ENCODE measurements at regions not wholly inside any gene's neighbourhood (a gene's known extent, or its start where the extent isn't known, plus 50 kb on each side); places are given as distances from the start of the nearest gene placed in this dataset.

DNA sequence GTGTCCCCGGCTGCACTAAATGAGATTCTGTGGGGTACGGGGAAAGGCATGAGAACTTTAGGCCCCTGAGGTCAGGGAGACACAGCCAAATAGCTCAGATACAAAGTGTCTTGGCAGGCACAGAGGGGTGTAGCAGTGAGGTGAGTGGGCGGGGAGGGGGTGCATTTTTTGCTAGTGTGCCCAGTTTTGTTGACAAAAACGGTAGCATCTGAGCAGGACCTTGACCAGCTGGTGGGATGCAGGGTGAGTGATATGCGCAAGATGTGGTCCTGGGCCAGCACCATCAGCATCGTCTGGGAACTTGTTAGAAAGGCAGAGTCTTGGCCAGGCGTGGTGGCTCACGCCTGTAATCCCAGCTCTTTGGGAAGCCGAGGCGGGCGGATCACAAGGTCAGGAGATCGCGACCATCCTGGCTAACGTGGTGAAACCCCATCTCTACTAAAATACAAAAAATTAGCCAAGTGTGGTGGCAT is 127.3 kb upstream of the LGALSL start:
- no peak overlapping the region for H3K4me3 ChIP-seq
- no peaks in the 10 kb centered on the region for H3K36me3 ChIP-seq (ENCODE audit: insufficient read depth, low read length)
- no peak overlapping the region for H3K27ac ChIP-seq

DNA sequence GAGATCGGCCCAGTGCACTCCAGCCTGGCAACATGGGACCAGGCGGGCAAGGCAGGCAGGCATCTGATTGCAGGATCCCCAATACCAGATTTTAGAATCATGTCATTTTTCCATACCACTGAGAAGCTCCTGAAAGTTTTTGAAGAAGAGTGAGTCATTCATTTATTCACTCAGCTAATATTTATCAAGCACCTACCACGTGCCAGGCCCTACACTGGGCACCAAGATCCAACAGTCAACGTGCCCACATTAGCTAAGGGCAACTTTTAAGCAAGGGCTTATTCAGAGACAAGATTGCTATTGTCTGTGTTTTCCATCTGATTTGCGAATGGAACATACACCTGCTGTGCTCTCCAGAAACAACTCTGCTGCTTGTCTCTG is 126.8 kb upstream of the LGALSL start:
- Histone ChIP-seq H3K27ac (no peak overlapping the region), H3K9me3 (ENCODE audit: low read depth, low read length) (no peaks in the 10 kb centered on the region), H3K36me3 (ENCODE audit: insufficient read depth, low read length) (no peaks in the 10 kb centered on the region), H3K4me3 (no peak overlapping the region), H3K9ac (ENCODE audit: insufficient read length) (no peak overlapping the region)
- DNase-seq (ENCODE audit: low read depth, low spot score) = no peak
- TF ChIP-seq EZH2 (IDR thresholded peaks at IDR 0.05) (no peak), POLR2AphosphoS5 (IDR thresholded peaks at IDR 0.05; ENCODE audit: borderline replicate concordance, low read depth, low read length) (no peak), FOXP2 (optimal IDR thresholded peaks at IDR 0.05; ENCODE audit: control extremely low read depth, extremely low read length, insufficient read depth) (no peak)

More for the DNA sequence above, 127.3 kb upstream of the LGALSL start:
- no peak for DNase-seq (ENCODE audit: low read depth, low spot score)
- TF ChIP-seq EZH2 (IDR thresholded peaks at IDR 0.05) (no peak), FOXP2 (optimal IDR thresholded peaks at IDR 0.05; ENCODE audit: control extremely low read depth, extremely low read length, insufficient read depth) (no peak), POLR2AphosphoS5 (IDR thresholded peaks at IDR 0.05; ENCODE audit: borderline replicate concordance, low read depth, low read length) (no peak)
- H3K9ac ChIP-seq (ENCODE audit: insufficient read length) = no peak overlapping the region
- no peaks in the 10 kb centered on the region for H3K9me3 ChIP-seq (ENCODE audit: low read depth, low read length)

DNA sequence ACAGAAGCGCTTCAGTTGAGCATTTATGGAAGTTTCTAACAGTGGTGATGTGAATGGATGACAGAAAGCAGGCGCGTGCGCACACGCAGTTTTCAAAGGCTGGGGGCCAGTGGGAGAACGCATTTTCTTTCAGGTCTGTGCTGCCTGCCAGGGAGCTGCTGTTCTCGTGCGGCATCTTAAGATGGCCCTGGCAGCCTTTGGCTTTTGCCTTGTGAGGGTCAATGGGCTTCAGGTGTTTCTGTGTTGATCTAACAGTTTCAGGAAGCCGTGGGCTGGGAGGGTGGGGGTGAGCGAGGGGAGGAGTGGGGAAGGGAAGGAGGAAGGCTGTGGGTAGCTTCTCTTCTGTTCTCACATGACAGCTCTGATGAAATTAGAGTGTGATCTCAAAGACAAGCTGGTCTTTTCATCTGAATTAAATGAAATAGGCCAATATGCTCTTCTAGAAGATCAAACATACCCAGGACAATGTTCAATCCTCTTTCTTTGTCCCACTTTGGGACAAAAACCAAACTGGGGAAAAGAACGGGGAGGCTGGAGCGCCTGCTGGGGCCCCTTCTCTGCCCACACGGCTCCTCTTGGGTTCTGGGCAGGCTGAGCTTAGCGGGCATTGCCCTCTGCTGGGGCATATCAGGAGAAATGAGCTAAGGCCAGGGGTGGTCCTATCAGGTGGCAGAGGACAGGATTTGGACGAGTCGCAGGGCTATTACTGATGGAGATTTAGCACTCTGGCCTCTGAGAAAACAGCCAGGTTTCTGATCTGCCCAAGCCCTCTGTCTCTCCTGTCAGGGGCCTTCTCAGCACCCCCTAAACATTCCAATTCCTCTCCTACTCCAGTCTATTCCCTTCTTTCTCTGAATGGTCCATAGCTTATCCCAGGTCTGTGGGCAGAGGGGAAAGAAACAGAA is 126.2 kb upstream of the LGALSL start:
- Histone ChIP-seq H3K9me3 (ENCODE audit: low read depth, low read length) (no peaks in the 10 kb centered on the region), H3K4me3 (no peak overlapping the region), H3K9ac (ENCODE audit: insufficient read length) (no peak overlapping the region), H3K27ac (no peak overlapping the region), H3K36me3 (ENCODE audit: insufficient read depth, low read length) (no peaks in the 10 kb centered on the region)
- no peak for TF ChIP-seq FOXP2 (optimal IDR thresholded peaks at IDR 0.05; ENCODE audit: control extremely low read depth, extremely low read length, insufficient read depth)
- TF ChIP-seq EZH2 (IDR thresholded peaks at IDR 0.05) = no peak
- no peak for TF ChIP-seq POLR2AphosphoS5 (IDR thresholded peaks at IDR 0.05; ENCODE audit: borderline replicate concordance, low read depth, low read length)
- DNase-seq (ENCODE audit: low read depth, low spot score) = no peak

DNA sequence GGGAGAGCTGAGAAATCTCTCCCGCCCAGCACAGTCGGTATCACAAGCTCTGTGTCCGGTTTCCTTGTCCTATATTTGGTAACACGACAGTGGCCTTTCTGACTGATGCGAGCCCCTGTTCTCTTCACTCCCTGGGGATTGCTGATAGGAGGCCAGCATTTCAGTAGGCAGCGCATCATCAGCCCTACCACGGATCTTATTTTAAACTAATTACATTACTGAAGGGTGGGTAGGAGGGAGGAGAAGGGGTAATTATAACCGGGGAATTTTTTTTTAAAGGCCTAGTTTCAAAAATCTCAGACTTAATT is 125.6 kb upstream of the LGALSL start:
- H3K9ac ChIP-seq (ENCODE audit: insufficient read length) = no peak overlapping the region
- H3K4me3 ChIP-seq = no peak overlapping the region
- no peaks in the 10 kb centered on the region for H3K9me3 ChIP-seq (ENCODE audit: low read depth, low read length)
- TF ChIP-seq FOXP2 (optimal IDR thresholded peaks at IDR 0.05; ENCODE audit: control extremely low read depth, extremely low read length, insufficient read depth) = no peak
- TF ChIP-seq POLR2AphosphoS5 (IDR thresholded peaks at IDR 0.05; ENCODE audit: borderline replicate concordance, low read depth, low read length) = no peak
- TF ChIP-seq EZH2 (IDR thresholded peaks at IDR 0.05) = no peak
- DNase-seq (ENCODE audit: low read depth, low spot score) = no peak
- H3K36me3 ChIP-seq (ENCODE audit: insufficient read depth, low read length) = no peaks in the 10 kb centered on the region
- no peak overlapping the region for H3K27ac ChIP-seq

DNA sequence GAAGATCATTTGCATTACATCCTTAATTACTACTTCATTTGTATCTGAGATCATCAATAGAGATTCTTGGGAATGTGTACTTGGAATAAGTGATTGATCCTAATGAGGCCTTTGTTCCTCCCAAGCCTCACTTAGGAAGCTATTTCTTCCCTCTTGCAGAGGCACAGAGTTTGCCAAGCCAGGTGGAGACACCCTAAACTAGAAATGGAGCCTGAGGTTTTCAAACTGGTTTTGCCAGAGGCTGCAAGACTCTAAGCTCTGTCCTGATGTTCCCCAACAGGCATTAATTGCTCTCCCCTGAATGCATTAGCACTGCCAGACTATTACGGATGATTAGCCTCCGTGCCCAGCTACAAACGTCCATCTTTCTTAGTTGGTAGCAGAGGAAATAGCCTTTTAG is 125.2 kb upstream of the LGALSL start:
- TF ChIP-seq FOXP2 (optimal IDR thresholded peaks at IDR 0.05; ENCODE audit: control extremely low read depth, extremely low read length, insufficient read depth) (no peak), POLR2AphosphoS5 (IDR thresholded peaks at IDR 0.05; ENCODE audit: borderline replicate concordance, low read depth, low read length) (no peak), EZH2 (IDR thresholded peaks at IDR 0.05) (no peak)

DNA sequence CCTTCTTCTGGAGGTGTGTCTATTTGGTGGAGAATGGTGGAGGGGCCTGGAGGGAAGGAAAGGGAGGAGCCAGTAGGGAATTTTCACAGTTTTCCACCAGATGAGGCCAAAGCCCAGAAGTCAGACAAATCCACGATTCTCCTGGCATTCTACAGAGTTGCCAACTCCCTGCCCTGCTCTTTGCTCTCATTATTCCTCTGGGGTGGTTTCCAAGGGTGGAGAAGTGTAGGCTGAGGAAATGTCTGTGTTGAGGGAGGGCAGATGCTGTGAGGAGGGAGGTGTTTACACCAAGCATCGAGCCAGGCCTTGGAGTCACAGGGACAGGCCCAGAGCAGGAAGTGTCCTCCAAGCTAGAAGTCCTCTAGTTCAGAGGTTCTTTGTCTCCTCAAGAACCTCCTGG is 124.1 kb upstream of the LGALSL start:
- Histone ChIP-seq H3K9me3 (ENCODE audit: low read depth, low read length) (no peaks in the 10 kb centered on the region), H3K4me3 (no peak overlapping the region), H3K9ac (ENCODE audit: insufficient read length) (no peak overlapping the region), H3K27ac (no peak overlapping the region), H3K36me3 (ENCODE audit: insufficient read depth, low read length) (no peaks in the 10 kb centered on the region)
- no peak for TF ChIP-seq EZH2 (IDR thresholded peaks at IDR 0.05)
- TF ChIP-seq POLR2AphosphoS5 (IDR thresholded peaks at IDR 0.05; ENCODE audit: borderline replicate concordance, low read depth, low read length) = no peak
- no peak for TF ChIP-seq FOXP2 (optimal IDR thresholded peaks at IDR 0.05; ENCODE audit: control extremely low read depth, extremely low read length, insufficient read depth)
- no peak for DNase-seq (ENCODE audit: low read depth, low spot score)

More for the DNA sequence above, 125.2 kb upstream of the LGALSL start:
- no peaks in the 10 kb centered on the region for H3K36me3 ChIP-seq (ENCODE audit: insufficient read depth, low read length)
- no peak overlapping the region for H3K4me3 ChIP-seq
- H3K9me3 ChIP-seq (ENCODE audit: low read depth, low read length) = no peaks in the 10 kb centered on the region
- no peak for DNase-seq (ENCODE audit: low read depth, low spot score)
- H3K27ac ChIP-seq = no peak overlapping the region
- no peak overlapping the region for H3K9ac ChIP-seq (ENCODE audit: insufficient read length)

DNA sequence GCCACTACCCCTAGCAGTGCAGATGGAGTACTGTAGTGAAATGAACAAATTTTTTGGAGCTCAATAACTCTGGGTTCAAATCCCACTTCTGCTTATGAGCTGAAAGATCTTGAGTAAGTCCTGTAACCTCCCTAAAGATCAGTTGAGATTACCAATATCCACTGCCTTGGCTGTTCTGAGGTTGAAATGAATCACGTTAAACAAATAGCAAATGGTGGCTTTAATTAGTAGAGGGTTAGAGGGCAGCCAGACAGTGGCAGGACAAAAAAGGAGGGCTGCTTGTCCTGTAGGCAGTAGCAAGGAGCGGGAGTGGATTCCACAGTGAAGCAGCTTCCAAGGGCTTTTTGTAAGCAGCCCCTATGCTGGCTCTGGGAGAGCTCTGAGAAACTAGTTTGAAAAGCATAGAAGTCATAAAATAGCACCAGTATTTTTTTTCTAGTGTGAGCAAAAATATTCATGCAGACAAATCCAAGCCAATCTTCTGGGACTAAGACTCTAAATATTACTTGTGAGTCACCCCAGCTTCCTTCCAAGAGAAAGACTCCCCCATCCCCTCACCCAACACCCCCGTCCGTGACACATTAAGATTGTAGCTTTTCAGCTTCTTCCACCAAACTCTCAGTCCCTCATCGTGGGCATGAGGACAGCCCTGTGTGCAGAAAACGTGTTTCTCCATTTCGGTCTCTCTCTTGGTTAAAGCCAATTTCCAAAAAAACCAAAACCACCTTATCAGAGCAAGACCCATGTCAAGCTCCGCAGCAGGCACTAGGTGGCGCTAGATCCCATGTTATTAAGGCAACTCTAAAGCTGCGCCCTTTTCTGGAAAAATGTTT is 123.5 kb upstream of the LGALSL start:
- Histone ChIP-seq H3K27ac (no peak overlapping the region), H3K9ac (ENCODE audit: insufficient read length) (peak overlapping the region; percentile 51), H3K4me3 (peak overlapping the region; percentile 58), H3K36me3 (ENCODE audit: insufficient read depth, low read length) (no peaks in the 10 kb centered on the region), H3K9me3 (ENCODE audit: low read depth, low read length) (no peaks in the 10 kb centered on the region)
- no peak for TF ChIP-seq EZH2 (IDR thresholded peaks at IDR 0.05)
- peak; percentile 90 for DNase-seq (ENCODE audit: low read depth, low spot score)

DNA sequence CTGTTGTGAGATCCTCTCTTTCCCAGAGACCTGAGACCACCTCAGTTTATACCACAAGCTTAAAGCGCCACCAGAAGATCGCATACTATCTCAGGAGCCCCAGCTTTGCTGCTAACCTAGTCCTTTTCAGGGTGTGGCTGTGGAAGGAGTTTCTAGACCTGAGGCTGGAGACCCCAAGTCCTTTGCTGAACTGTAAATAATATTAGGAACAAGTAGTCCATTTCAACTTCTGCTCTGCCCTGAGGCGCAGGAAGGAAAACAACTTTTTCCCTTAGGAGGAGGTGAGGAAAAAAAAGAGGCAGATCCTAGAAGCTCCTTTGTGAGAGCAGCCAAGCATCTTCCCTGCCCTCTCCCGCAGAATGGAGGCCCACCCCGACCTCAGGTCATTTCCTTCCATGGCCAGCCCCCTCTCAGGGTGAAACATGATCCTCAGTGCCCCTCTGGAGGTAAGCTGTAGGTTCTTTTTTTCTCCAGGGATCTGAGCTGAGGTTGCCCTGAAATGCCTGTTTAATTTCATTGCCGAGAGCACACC is 122.8 kb upstream of the LGALSL start:
- no peak for DNase-seq (ENCODE audit: low read depth, low spot score)
- Histone ChIP-seq H3K36me3 (ENCODE audit: insufficient read depth, low read length) (no peaks in the 10 kb centered on the region), H3K4me3 (peak overlapping the region; percentile 58; the same call in 1 of the 2 replicates), H3K9ac (ENCODE audit: insufficient read length) (peak overlapping the region; percentile 34), H3K9me3 (ENCODE audit: low read depth, low read length) (no peaks in the 10 kb centered on the region), H3K27ac (no peak overlapping the region)
- no peak for TF ChIP-seq POLR2AphosphoS5 (IDR thresholded peaks at IDR 0.05; ENCODE audit: borderline replicate concordance, low read depth, low read length)
- no peak for TF ChIP-seq EZH2 (IDR thresholded peaks at IDR 0.05)
- TF ChIP-seq FOXP2 (optimal IDR thresholded peaks at IDR 0.05; ENCODE audit: control extremely low read depth, extremely low read length, insufficient read depth) = no peak
